ENCODE measurements at regions not wholly inside any gene's neighbourhood (a gene's known extent, or its start where the extent isn't known, plus 50 kb on each side); places are given as distances from the start of the nearest gene placed in this dataset.
"Not testable (repeated sequence)": the region's sequence is repeated elsewhere in the genome, so short reads cannot be mapped to it uniquely, and the experiment has no call there.

DNA sequence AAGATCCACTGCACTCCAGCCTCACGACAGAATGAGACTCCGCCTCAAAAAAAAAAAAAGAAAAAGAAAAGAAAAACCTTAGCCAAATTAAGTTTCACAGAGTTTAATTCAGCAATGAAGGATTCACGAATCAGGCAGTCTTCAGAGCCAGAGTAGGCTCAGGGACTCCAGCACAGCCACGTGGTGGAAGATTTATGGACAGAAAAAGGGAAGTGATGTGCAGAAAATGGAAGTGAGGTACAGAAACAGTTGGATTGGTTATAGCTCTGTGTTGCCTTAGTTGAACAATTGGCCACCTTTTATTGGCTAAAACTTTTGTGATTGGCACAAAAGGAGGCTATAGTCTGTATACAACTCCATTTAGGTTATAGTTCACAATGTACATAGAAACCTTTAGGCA lies 256.6 kb downstream of the HS3ST3B1 start:
- DNase-seq (ENCODE audit: low read depth in 2 of 2) = no peak

DNA sequence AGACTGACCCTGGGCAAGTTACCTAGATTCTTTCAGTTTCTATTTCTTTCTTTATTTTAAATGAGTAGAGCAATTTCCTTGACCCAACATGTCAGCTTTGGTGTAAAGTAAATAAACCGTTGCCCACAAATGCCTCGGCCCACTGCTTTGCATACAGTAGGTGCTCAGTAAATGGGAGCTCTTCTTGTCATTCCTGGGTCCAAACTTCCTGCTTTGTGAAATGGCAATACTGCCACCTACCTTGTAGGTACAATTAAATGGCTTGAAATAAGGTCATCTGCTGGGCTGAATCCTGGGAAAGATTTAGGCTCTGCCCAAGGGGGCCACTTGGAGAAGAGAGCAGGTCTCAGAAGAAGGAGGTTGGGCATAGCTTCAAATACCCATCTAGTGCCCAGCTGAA lies 253.0 kb downstream of the HS3ST3B1 start:
- no peak for DNase-seq (ENCODE audit: low read depth in 2 of 2)

DNA sequence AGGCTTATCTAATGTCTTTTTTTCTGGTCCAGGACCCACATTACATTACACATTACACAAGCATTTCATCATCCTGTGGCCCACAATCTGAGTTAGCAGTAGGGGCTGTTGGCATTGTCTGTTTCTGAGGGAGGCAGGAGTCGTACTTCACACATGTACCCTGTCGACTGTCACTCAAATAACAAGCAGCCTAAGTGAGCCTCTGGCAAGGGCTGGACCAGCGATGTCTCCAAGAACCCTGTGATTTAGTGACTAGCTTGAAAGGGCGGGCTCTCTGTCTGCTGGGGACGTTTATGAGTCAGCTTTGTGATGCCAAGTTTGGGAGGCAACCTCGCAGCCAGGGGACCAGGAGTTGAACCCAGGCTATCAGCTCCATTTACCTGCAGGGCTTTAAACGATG lies 251.4 kb downstream of the HS3ST3B1 start:
- no peak for DNase-seq (ENCODE audit: low read depth in 2 of 2)

DNA sequence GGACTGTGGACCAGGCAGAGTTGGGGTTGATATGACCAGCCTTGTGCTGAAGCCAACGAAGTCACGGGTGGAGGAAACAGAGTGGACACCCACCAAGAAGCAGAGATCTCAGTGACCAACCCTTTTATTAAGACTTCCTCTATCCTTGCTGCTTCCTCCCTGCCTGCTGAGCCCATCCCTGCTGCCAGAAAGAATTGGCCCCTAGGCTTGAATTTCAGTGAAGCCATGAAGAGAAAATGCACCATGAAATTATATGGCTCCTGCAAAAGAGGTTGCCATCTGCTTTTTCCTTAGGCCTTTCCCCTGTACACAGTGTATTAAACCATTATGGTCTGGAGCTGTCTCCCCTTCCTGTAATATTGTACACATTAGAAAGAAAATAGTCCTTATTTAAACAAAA lies 246.7 kb downstream of the HS3ST3B1 start:
- no peak for DNase-seq (ENCODE audit: low read depth in 2 of 2)

DNA sequence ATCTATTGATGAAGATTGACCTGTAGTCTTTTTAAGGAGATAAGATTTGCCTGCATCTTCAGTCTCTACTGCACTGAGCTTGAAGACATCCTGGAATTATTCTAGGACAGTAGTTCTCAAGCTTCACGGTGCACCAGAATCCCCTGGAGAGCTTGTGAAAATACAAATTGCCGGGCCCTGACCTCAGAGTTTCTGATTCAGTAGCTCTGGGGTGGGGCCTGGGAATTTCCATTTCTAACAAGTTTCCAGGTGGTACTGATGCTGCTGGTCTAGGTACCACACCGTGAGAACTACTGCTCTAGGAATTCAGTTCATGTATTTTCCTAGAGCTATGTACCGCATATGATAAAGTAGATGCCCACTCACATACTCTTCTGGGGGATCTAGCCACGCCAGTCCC lies 246.1 kb downstream of the HS3ST3B1 start:
- no peak for DNase-seq (ENCODE audit: low read depth in 2 of 2)

DNA sequence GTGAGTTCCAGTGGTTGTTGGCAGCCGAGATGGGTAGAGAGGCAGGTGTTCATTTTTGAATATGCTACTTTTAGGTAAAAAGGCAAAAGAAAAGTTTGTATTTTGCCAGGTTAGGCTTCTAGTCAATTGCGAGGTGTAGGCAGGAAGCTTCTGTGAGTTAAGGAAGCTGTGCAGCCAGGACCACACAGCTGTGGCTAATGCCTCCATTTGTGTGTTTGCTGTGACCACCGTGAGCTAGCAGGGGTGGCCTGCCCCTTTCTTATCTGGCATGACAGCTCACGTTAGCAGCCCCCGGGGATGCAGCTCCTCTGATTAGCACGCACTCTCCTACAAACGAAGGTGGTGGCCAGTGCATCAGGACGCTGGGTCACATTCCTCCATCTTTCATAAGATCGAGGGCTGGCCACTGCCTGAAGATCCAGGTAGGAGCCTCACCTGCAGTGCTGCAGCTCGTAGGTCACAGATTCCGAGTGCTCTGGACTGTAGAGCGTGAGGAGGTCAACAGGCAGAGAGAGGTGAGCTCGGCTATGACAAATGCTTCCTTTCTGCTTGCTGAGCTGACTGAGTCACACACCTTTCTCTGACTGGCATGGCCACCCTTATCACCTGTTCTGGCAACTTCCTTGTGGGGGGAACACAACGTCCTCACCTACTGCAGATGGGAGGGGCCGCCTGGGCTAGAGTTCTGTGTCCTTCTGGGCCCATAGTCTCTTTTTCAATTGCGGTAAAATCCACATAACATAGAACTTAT lies 244.4 kb downstream of the HS3ST3B1 start:
- no peak for DNase-seq (ENCODE audit: low read depth in 2 of 2)

DNA sequence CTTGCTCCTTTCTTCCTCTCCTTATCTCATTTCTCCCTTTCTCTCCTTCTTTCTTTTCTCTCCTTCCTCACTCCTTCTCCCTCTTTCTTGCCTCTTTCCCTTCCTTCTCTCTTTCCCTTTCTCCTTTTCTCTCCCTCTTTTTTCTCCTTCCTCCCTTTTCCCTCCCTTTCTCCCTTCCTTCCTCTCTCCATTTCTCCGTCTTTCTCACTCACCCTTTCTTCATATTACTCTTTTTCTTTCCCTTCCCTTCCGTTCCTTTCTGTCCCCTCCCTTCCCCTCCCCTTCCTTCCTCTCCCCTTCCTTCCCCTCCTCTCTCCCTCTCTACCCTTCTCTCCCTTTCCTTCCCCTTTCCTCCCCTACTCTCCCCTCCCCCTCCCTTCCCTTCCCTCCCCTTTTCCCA lies 240.8 kb downstream of the HS3ST3B1 start:
- DNase-seq (ENCODE audit: low read depth in 2 of 2) = no peak

DNA sequence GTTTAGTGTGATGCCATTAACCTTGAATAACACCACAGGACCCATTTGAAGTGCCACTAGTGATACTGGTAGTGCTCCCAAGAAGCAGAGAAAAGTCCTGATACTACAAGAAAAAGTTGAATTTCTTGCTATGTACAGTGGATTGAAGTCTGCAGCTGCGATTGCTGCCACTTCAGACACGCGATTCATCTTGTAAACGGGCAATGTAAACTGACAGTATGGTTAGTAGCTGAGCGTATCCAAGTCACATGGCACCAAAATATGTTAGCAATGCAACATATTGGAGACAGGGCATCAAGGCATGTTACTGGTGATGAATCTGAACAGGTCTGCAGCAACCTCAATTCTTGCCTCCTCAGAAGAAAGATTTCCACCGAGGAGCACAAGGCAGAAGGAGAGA lies 238.9 kb downstream of the HS3ST3B1 start:
- no peak for DNase-seq (ENCODE audit: low read depth in 2 of 2)

DNA sequence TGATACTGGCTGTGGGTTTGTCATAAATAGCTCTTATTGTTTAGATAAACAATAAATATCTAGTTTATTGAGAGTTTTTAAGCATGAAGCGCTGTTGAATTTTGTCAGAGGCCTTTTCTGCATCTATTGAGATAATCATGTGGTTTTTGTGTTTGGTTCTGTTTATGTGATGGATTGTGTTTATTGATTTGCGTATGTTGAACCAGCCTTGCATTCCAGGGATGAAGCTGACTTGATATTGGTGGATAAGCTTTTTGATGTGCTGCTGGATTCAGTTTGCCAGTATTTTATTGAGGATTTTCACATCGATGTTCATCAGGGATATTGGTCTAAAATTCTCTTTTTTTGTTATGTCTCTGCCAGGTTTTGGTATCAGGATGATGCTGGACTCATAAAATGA lies 231.4 kb downstream of the HS3ST3B1 start:
- not testable (repeated sequence) for DNase-seq (ENCODE audit: low read depth in 2 of 2)

DNA sequence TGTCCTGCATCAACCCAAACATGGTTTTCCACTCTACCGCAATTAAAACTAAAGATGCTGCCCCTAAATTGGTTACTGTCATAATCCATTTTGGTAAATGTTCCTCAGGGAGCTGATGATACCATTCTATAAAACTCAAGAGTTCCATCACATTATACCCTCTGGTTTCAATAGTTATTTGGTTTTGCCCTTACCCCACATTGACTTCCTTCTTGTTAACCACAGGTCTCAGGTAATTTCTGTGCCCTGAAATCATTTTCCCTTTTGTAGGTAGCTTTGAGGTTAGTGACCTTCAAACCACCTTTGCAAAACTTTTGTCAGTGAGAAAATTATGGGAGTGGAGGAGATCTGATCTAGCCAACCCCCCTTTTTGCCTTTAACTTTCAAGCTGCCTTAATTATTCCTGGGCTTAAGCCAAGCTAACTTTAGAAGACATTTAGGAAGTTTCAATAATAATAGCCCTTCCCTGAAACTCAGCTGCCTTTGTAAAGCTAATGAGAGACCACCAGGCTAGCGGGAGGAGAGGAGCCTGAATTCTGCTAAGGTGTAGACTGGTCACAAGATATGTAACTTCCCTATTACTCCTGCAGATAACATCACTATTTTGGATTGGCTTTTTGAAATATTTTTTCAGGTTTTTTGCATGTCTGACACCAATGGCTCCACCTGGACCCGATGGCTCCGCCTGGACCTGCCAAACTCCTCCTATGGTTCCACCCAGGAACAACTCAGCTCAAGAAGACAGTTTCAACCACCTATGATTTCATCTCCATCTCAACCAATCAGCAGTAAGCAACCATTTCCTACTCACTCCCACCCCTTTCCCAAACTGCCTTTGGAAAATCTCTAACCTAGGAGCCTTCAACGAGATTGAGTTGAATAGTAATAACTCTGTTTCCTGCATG lies 224.9 kb downstream of the HS3ST3B1 start:
- DNase-seq (ENCODE audit: low read depth in 2 of 2) = no peak

DNA sequence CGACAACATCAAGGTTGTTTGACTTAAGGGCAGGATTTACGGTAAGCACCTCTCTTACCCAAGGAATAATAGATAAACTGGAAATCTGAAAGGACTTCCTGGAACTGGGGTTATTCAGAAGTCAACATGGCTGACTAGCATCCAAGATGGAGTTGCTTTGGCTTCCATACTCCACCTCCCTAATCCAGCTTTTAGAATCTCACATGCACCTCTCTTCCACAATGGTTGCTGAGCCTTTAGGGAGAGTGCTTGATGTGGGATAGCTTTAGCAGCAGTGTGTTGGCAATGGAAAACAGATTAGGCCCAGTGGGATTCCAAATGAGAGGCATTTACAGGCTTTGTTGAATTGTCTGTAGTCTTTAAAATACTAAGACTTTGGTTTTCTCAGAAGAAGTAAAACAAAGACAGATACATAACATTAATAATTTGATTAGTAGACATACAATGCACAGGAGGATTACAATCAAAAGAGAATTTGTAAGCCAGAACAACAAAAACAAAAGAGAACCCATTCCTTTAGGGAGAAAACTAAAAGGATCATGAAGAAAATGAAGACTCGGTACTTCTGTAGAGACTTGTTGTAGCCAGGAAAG lies 222.0 kb downstream of the HS3ST3B1 start:
- no peak for DNase-seq (ENCODE audit: low read depth in 2 of 2)

DNA sequence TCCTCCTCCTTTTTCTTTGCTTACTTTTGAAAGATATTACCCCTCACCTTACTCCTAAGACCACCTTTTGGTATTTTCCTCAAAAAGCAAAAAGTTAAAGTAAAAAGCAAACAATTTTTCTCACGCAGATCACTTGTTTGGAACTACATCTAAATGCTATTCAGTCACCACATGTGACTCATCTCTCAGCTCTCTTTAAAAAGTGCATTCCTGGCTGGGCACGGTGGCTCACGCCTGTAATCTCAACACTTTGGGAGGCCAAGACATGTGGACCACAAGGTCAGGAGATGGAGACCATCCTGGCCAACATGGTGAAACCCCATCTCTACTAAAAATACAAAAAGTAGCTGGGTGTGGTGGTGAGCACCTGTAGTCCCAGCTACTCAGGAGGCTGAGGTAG lies 218.0 kb downstream of the HS3ST3B1 start:
- not testable (repeated sequence) for DNase-seq (ENCODE audit: low read depth in 2 of 2)

DNA sequence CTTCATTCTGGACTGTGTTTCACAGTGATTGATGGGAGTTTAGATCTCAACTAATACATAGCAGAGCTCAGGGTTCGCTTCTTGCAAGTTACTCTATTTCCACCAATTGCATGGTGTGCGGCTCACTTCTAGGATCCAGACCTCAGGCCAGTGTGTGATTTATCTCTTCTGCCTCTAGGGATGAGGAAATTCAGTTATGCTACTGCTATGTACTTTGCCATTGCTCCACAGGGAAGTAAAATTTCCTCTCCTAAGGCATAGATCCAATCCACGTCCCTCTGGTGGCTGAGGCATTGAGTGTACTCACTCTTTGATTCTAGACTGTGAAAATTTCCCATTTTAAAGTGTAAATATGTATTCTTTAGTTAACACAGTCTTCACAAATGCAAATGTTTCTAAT lies 214.1 kb downstream of the HS3ST3B1 start:
- DNase-seq (ENCODE audit: low read depth in 2 of 2) = no peak

DNA sequence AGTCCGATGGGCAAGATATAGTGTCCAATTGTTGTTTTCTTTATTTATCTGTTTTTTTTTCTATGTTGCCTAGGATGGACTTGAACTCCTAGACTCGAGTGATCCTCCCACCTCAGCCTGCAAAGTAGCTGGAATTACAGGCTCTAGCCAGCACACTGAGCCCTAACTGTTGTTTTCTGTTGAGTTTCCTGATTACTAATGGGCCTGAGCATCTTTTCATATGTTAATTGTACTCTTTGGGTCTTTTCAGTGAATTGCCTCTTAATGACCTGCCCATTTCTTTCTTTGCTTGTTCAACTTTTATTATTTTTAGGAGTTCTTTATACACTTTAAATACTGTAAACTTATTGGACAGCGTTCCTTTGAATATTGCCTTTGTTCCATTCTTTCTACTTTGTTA lies 213.0 kb downstream of the HS3ST3B1 start:
- no peak for DNase-seq (ENCODE audit: low read depth in 2 of 2)

DNA sequence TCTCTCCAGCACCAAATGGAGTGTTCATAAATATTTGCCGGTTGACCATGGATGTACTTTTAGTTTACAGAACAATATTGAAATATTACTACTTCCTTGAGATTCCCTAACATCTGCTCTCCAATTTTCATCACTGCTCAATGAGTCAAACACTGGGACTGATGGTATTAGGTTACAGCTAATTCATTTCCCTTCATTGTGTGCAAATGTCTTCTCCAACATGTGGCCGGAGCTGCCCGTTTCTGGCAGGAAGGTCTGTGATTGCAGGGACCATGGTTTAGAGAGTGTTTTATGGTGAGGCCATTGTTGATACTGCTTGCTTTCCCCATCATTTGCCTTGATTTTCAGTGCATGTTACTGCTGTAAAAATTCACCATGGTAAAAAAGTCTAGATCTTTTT lies 209.3 kb downstream of the HS3ST3B1 start:
- DNase-seq (ENCODE audit: low read depth in 2 of 2) = no peak

DNA sequence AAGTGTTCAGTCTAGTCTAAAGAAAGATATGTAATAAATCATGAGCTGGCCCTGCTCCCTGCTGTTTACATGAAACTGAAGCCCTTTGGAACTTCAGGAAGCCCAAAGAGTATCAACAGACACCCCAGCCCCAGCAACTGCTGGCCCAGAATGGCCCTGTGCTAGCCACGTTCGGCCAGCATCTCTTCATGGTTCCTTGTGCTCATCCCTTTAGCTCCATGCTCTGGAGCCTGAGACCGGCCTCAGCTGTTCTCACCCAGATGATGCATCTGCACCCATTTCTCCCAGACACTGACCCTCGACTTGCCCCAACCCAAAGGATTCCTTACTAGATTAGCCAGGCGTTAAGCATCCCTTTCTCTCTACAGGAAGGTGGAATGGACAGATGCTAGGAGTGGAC lies 207.3 kb downstream of the HS3ST3B1 start:
- no peak for DNase-seq (ENCODE audit: low read depth in 2 of 2)

DNA sequence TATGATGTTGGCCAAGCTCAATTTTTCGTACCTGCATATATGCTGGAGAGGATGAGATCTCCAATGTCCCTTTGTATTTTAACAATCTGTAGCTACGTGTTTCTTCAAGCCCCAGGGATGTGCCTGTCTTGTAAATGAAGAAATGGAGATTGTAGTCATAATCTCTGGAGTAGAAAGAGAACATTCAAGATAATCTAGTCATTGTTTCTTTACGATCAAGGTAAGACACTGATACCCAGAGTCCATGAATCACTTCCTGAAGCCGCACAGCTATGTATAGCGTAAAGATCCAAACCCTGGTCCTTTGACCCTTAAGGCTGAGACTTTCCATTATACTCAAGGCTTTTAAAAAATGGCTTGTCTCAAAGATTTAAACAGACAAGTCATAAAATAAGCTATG lies 205.5 kb downstream of the HS3ST3B1 start:
- no peak for DNase-seq (ENCODE audit: low read depth in 2 of 2)

DNA sequence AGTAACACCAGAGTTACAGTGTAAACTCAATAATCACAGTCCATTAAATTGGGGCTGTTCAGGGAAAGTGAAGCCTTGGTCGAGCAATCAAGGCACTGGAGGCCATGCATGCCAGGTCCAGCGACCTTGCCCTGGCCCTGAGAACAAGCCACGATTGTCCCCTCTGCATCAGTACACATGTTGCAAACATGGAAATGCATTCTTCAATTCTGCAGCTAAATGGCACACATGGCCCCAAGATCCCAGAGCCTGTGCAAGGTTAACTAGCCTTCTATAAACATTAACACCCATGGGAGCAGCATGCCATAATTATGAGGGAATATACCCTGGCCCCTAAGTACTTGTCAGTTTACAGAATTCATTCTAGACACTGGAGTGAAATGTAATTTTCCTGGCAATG lies 204.7 kb downstream of the HS3ST3B1 start:
- no peak for DNase-seq (ENCODE audit: low read depth in 2 of 2)

DNA sequence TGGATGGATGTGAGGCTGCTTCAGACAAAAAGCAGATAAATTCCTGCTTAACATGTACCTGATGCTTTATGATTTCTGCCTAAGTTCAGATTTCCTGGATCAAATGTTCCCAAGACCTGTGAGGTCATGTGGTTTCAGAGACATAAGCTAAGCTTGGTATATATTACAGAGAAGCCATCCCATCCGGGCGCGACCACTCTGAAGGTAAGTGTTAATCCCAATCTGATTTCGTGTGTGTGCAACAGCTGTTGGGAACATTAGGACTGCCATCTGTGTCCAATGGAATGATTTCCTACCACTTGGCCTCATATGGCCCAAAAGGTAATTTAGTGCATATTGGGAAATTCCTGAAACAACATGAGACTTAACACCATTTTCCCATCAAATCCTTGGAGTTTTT lies 199.1 kb downstream of the HS3ST3B1 start:
- DNase-seq (ENCODE audit: low read depth in 2 of 2) = no peak

DNA sequence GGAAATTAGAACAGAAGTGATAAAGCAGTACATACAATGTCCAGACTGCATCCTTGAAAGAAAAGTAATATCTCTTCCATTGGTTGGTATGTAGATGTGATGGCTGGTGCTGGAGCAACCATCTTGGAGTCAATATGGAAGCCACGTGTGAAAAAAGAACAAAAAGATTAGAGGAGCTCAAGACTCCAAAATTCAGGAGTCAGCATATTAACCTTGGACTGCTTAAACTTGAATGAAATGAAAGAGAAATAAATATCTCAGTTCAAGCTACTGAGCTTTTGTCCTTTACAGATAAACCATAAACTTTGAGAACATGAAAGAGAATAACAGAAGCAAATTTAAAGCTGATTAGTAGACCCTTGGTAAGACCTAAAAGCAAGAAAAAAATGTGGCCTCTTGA lies 197.9 kb downstream of the HS3ST3B1 start:
- DNase-seq (ENCODE audit: low read depth in 2 of 2) = no peak

DNA sequence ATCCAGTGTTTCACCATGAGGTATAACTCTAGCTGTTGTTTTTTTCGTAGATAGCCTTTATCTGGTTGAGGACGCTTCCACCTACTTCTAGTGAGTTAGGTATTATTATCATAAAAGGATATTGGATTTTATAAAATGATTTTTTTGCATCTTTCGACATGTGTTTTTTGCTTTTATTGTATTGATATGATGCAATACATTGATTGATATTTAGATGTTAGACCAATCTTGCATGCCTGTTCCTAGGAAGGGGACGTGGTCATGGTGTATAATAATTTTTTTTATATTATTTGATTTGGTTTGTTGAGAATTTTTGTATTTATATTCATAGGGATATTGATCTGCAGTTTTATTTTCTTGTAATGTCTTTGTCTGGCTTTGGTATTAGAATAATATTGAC lies 193.3 kb downstream of the HS3ST3B1 start:
- no peak for DNase-seq (ENCODE audit: low read depth in 2 of 2)

DNA sequence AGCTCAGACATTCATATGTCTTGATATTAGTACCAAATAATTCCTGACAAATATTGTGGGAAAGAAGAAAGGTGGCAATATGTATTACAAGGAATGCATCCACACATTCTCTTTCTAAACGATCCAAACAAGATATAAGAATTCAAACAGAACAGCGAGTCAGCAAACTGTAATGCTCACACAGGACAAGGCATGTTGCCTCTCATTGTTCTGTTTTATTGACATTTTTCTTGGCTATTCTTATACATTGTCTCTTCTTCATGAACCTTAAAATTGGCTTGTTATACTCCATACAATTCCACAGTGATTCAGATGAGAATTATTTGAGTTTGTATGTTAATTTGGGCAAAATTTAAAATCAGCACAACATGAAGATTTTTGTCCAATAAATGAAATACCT lies 189.1 kb downstream of the HS3ST3B1 start:
- no peak for DNase-seq (ENCODE audit: low read depth in 2 of 2)
